ENCODE measurements at regions not wholly inside any gene's neighbourhood (a gene's known extent, or its start where the extent isn't known, plus 50 kb on each side); places are given as distances from the start of the nearest gene placed in this dataset.

- no peak for TF ChIP-seq CTCF (IDR thresholded peaks at IDR 0.05)
- no peak for TF ChIP-seq POLR2A (IDR thresholded peaks at IDR 0.05)
- no peak for TF ChIP-seq POLR2AphosphoS5 (IDR thresholded peaks at IDR 0.05)
These were observed 334.7 kb upstream of the ZEB2 start for GRCh38 chr2:144854596-144854995.
